HUES6 (cell line): ENCODE measurements at regions not wholly inside any gene's neighbourhood (a gene's known extent, or its start where the extent isn't known, plus 50 kb on each side); places are given as distances from the start of the nearest gene placed in this dataset.

Experiments used
- H3K27ac ChIP-seq: 2 replicates; pipeline ENCODE4 v1.7.0; 2013; ENCODE audit warnings: low read depth, mild to moderate bottlenecking, low read length, inconsistent platforms
- H3K27me3 ChIP-seq: 2 replicates; pipeline ENCODE4 v1.6.1; 2013; ENCODE audit warnings: low read length; ENCODE audit not compliant: control insufficient read depth, insufficient read depth
- H3K36me3 ChIP-seq: 2 replicates; pipeline ENCODE4 v1.6.1; 2013; ENCODE audit warnings: low read length; ENCODE audit not compliant: control insufficient read depth, insufficient read depth
- H3K4me1 ChIP-seq: 2 replicates; pipeline ENCODE4 v1.6.1; 2013; ENCODE audit warnings: low read length; ENCODE audit not compliant: control insufficient read depth, insufficient read depth
- H3K4me3 ChIP-seq: 2 replicates; pipeline ENCODE4 v1.5.1; 2013; ENCODE audit warnings: low read depth, low read length
- H3K9ac ChIP-seq: one replicate; pipeline ENCODE4 v1.6.1; 2013; ENCODE audit warnings: mild to moderate bottlenecking, low read length
- H3K9me3 ChIP-seq: 2 replicates; pipeline ENCODE4 v1.6.1; 2013; ENCODE audit warnings: low read depth, low read length; ENCODE audit not compliant: control insufficient read depth, insufficient read depth

DNA sequence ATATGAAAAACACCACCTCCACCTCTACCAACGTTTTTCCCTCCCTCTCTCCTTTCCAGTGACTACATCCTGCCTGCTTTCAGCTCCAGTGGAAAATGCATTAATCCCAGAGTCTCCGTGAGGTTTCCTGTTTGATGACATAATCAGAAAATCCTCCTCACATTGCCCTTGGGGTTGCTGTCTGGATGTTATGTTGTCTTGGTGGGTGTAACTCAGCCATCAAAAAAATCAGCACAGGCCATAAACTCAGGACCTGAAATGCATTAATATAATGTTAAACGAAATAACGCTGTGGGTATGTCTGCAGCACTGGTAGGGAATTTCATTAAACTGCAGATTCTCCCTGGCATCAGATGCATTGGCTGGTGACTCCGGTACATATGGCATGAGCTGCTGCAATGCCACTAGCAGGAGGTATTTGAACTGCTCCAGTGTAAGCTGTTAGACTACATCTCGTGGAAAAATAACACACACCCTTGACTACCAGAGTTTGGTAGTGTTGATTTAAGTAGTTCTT, 297.8 kb downstream of the PRL start:
- Histone ChIP-seq H3K27ac (no peak overlapping the region), H3K4me1 (peaks cover 18% of the 10 kb centered on the region)

DNA sequence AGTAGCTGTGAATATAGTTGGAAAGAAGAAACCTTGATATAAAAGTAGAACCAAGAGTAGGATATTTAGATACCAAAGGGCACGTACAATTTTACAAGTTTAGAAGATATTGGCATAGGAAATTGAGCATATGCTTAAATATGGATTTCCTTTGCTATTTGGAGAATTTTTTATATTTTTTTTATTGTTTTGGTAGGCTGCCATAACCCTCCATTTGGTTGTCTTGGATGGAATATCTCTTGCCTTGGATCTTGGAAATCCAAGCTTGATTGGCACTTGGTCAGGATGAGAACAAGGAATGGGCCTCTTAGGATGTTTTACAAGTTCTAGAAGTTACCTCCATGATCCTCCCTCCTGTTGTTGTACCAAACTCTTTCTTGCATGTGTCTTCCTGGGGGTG, 297.1 kb downstream of the PRL start:
- H3K9ac ChIP-seq, result no peak overlapping the region
- no peak overlapping the region for H3K27ac ChIP-seq
- no peaks in the 10 kb centered on the region for H3K9me3 ChIP-seq
- peaks cover 18% of the 10 kb centered on the region for H3K4me1 ChIP-seq
- no peaks in the 10 kb centered on the region for H3K36me3 ChIP-seq
- no peaks in the 10 kb centered on the region for H3K27me3 ChIP-seq
- no peak overlapping the region for H3K4me3 ChIP-seq

More for the DNA sequence above, 297.8 kb downstream of the PRL start:
- no peaks in the 10 kb centered on the region for H3K27me3 ChIP-seq
- no peaks in the 10 kb centered on the region for H3K36me3 ChIP-seq
- no peak overlapping the region for H3K9ac ChIP-seq
- H3K9me3 ChIP-seq, result no peaks in the 10 kb centered on the region
- H3K4me3 ChIP-seq, result no peak overlapping the region

DNA sequence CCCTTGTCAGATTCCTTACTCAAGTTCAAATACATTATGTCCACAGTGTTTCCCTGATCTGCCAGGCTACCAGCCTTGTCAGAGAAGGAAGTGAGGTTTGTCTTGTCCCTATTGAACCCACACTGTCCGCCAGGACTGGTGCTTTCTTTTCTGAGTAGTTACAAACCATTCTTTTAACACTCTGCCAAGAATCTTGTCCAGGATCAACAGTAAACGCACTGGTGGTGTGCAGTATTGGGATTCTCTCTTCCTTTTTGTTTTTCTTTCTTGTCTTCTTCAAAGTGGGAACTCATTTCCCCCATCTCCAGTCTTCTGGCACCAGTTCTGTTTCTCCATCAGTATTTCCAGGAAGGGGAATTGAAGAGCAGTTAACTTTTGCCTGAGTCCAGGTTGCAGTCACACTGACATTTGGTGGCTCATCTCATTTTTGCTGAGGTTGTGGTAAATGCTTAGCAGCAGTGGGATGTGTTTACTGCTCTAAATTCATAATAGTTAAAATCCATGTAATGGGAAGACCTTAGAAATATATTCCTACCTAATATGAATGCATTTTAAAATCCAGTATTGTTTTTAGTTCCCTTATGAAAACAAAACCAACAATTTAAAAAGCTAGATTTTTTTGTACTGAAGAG, 295.3 kb downstream of the PRL start:
- H3K9ac ChIP-seq, result no peak overlapping the region
- H3K4me1 ChIP-seq, result peaks cover 16% of the 10 kb centered on the region
- H3K36me3 ChIP-seq, result no peaks in the 10 kb centered on the region
- H3K9me3 ChIP-seq, result no peaks in the 10 kb centered on the region; the same call in 1 of the 2 replicates
- H3K27me3 ChIP-seq, result no peaks in the 10 kb centered on the region
- H3K27ac ChIP-seq, result no peak overlapping the region
- no peak overlapping the region for H3K4me3 ChIP-seq

DNA sequence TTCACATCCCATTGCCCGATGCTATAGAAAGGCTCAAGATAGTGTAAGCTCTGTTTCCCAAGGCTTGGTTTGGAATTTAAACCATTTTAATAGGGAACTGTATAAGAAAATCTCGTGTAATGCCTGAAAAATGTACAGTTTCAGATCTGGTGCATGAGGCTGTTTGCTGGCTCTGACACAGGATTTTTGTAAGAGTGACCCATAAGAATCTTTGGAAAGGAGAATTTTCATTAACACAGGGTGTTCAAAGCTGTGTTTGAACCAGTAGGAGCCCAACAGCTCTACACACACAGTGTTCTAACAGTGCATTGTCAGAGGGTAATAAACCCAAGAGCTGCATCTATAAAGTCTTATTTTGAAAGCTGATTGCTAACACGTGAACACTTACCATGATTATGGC, 293.5 kb downstream of the PRL start:
- Histone ChIP-seq H3K27me3 (no peaks in the 10 kb centered on the region), H3K27ac (no peak overlapping the region), H3K9me3 (no peaks in the 10 kb centered on the region; the same call in 1 of the 2 replicates), H3K4me1 (peaks cover 13% of the 10 kb centered on the region), H3K36me3 (no peaks in the 10 kb centered on the region), H3K4me3 (no peak overlapping the region), H3K9ac (no peak overlapping the region)

DNA sequence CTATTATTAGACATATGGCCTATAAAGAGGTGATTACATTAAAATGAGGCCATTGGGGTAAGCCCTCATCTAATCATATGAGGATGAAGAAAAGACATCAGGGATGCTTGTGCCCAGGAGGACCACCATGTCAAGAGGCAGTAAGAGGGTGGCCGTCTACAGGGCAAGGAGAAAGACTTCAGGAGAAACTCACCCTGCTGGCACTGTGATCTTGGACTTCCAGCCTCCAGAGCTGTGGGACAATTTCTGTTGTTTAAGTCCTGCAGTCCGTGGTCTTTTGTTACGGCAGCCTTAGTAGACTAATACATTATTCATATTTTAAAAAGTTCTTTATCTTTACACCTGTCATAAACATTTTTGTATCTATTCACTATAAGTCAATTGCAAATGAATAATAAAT, 290.0 kb downstream of the PRL start:
- H3K27ac ChIP-seq, result no peak overlapping the region
- H3K9ac ChIP-seq, result no peak overlapping the region
- H3K36me3 ChIP-seq, result no peaks in the 10 kb centered on the region
- H3K4me1 ChIP-seq, result peaks cover 11% of the 10 kb centered on the region
- no peaks in the 10 kb centered on the region; the same call in 1 of the 2 replicates for H3K9me3 ChIP-seq
- no peaks in the 10 kb centered on the region for H3K27me3 ChIP-seq
- H3K4me3 ChIP-seq, result no peak overlapping the region

DNA sequence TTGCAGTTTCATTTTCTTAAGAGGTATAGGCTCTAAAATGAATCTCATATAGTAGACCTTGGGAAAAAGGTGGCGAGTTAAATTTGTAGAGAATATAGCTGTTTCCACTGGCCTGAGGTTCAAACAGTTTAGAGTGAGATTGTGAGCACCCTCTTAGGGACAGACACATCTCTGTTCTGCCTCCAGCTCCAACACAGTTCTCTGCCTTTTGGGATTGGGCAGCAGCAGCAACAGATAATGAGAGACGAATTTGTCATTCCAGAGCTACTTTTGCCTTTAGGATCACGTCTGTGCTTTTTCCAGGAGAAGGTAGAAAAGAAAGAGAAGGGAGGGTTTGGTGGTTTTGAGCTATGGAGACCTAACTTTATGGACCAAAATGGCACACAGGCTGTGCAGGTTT, 289.4 kb downstream of the PRL start:
- peaks cover 15% of the 10 kb centered on the region for H3K4me1 ChIP-seq
- no peak overlapping the region for H3K4me3 ChIP-seq
- H3K9me3 ChIP-seq, result no peaks in the 10 kb centered on the region; the same call in 1 of the 2 replicates
- H3K27me3 ChIP-seq, result no peaks in the 10 kb centered on the region
- no peaks in the 10 kb centered on the region for H3K36me3 ChIP-seq
- no peak overlapping the region for H3K9ac ChIP-seq
- no peak overlapping the region for H3K27ac ChIP-seq

DNA sequence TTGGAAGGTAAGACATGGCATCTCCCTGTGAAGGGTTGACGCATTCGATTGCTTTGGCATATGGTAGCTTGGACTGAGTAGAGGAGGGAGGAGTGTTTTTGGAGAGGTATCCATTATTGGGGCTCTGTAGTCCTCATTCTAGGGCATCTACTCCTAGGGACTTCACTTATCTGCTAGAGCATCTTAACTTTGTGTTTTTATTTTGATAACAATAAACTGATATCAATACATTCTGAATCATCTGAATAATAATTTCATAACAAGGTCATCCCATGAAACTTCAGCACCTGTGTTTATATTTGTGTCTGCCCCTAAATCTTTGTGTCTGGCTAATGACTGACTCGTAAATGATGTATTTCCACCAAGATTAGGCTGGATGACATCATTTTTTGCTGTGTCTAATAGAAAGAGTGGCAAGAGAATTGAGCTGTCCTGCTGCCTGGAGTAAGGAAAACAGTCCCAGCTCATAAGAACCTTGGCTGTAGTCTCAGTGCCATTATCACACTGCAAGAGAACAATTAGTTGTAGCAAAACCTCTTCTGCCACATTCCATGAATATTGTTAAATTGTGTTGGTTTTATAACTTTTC, 288.5 kb downstream of the PRL start:
- H3K9me3 ChIP-seq, result no peaks in the 10 kb centered on the region; the same call in 1 of the 2 replicates
- no peak overlapping the region for H3K9ac ChIP-seq
- peaks cover 12% of the 10 kb centered on the region for H3K4me1 ChIP-seq
- H3K4me3 ChIP-seq, result no peak overlapping the region
- no peaks in the 10 kb centered on the region for H3K27me3 ChIP-seq
- H3K27ac ChIP-seq, result no peak overlapping the region
- H3K36me3 ChIP-seq, result no peaks in the 10 kb centered on the region

DNA sequence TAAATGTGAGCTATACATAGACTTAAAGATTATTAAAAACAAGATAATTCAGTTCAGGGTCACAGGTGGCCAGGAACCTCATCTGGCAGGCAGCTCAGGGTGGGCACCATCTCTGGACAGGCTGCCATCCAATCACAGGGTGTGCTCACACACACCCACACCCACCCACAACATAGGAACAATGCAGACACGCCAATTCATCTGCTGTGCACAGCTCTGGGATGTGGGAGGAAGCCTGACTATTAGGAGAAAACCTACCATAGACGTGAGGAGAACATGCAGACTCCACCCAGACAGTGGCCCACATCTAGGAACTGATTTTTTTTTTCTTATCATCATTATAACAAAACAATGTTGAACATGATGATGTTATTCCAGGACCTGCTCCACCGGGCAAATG, 286.7 kb downstream of the PRL start:
- Histone ChIP-seq H3K36me3 (no peaks in the 10 kb centered on the region), H3K27me3 (no peaks in the 10 kb centered on the region), H3K9ac (no peak overlapping the region)

DNA sequence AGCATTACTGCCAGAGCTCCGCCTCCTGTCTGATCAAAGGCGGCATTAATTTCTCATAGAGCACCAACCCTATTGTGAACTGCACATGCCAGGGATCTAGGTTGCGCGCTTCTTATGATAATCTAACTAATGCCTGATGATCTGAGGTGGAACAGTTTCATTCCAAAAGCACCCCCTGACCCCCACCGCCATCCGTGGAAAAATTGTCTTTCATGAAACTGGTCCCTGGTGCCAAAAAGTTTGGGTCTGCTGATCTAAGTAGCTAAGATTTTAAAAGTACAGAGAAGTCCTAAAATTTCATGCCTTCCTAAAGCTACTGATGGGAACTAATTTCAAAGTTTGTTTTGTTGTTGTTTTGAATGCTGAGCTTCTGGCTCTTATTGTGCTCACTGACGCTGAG, 281.6 kb downstream of the PRL start:
- Histone ChIP-seq H3K4me1 (peaks cover 14% of the 10 kb centered on the region), H3K27ac (no peak overlapping the region), H3K36me3 (peaks cover under 1% of the 10 kb centered on the region; the same call in 1 of the 2 replicates), H3K9ac (no peak overlapping the region), H3K9me3 (no peaks in the 10 kb centered on the region), H3K4me3 (no peak overlapping the region), H3K27me3 (no peaks in the 10 kb centered on the region)

More for the DNA sequence above, 286.7 kb downstream of the PRL start:
- H3K4me1 ChIP-seq, result peaks cover 11% of the 10 kb centered on the region
- H3K4me3 ChIP-seq, result no peak overlapping the region
- H3K9me3 ChIP-seq, result no peaks in the 10 kb centered on the region; the same call in 1 of the 2 replicates
- no peak overlapping the region for H3K27ac ChIP-seq

DNA sequence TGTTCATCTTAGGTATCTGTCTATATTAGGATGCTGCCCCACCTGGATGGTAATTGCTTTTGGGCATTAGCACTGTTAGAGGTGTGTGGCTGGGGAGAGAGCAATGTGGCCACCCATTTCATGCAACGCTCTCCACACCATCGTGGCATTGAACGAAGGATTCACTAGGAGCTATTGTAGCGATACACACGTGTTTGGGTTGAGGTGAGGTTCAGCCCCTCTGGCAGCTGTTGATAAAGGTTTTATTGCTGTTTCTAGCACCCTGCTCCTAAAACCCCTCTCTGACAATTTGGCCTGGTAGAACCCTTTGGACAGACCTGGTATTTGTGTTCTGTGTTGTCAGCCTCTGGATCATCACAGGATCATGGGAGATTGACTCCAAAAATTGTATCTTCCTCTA, 280.9 kb downstream of the PRL start:
- Histone ChIP-seq H3K27ac (no peak overlapping the region), H3K4me1 (peaks cover 14% of the 10 kb centered on the region), H3K4me3 (no peak overlapping the region), H3K9ac (no peak overlapping the region), H3K27me3 (no peaks in the 10 kb centered on the region), H3K36me3 (peaks cover 8% of the 10 kb centered on the region), H3K9me3 (no peaks in the 10 kb centered on the region)

DNA sequence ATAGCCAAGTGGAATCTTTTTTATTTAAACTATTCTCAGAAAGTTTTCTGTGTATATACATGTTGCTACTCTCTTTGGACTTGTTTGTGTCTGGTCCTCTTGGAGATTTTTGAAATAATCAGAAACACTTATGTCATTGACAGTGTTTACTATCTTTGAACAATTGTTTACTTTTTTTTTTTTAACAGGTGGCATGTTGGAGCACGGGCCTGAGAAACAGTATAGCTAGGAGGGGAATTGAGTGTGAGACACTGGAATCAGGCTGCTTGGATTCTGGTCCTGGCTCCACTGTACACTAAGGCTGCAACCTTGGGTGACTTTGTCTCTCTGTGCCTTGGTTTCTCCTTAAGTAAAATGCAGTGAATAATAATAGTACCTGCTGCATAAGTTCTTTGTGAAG, 279.6 kb downstream of the PRL start:
- no peak overlapping the region for H3K9ac ChIP-seq
- H3K27me3 ChIP-seq, result no peaks in the 10 kb centered on the region
- H3K4me3 ChIP-seq, result no peak overlapping the region
- H3K9me3 ChIP-seq, result peaks cover 6% of the 10 kb centered on the region
- H3K4me1 ChIP-seq, result peaks cover 2% of the 10 kb centered on the region; the same call in 1 of the 2 replicates
- H3K27ac ChIP-seq, result no peak overlapping the region
- H3K36me3 ChIP-seq, result peaks cover 21% of the 10 kb centered on the region
